HuH-7 (cell line): ENCODE measurements at regions not wholly inside any gene's neighbourhood (a gene's known extent, or its start where the extent isn't known, plus 50 kb on each side); places are given as distances from the start of the nearest gene placed in this dataset.

ENCODE experiments used
- DNase-seq: peaks from one replicate; pipeline ENCODE4 v3.0.0; 2011; ENCODE audit warnings: low spot score

DNA sequence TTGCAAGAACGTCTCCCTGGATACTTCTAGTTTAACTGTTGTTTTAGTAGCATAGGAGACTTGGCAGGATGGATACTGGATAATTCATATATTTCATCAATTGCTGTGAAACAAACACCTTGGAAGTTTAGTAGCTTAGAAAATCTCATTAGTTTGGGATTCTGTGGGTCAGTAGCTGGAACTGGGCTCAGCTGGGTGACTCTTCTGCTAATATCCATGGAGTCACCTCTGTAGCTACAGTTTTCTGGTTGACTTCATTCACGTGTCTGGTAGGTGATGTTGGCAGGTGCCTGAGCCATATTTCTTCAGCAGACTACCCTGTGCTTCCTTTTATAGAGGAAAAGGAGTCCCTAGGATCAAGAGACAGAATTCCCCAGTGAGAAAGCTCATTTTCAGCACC is 208.9 kb upstream of the PFKP start:
- DNase-seq, result no peak

DNA sequence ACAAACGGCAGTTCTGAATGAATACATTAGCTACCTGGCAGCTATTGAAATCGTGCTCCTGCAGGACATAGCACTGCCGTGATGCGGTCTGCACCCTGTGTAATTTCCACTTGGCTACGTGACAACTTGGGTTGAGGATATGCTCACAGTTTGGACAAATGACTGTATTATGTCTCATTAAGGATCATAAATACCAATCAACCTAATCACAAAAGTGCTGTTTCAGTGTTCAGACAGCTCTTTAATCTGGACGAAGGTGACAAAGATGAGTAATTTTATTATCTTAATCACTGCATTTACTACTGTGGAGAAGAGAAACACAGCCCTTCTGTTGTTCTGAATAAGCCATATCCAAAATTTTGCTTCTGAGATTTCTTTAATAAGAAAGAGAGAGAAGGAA is 210.8 kb upstream of the PFKP start:
- DNase-seq, result no peak

DNA sequence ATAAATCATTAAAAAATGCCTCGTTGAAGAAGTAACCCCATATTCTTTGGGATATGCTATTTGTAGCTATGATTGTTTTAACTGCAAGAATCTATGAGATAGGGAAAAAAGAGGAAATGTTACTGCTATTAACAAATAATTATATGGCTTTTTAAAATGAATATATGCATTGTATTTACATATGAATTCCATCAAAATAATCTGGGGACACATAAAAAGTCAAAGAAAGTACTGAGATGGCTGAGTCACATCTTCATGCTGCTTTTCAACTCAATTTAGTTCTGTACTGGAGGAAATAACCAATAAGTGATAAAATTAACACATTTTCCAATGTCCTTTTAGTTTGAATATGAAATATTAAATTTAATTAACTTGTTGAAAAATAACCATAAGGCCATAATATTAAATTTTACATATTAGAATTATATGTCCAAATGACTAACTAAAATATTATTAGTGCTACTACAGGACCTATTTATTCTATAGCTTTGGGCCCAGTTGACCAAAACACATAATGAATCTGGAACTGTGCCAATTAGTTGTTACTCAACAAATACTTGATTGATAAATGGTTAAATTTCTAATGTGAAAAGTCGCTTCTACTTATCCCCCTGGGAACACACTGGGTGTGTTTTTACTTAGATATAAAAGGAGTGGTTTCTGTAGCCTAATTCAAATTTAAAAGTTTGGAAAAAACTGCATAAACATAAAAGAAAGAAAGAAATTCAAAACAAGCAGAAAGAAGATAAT is 214.6 kb upstream of the PFKP start:
- no peak for DNase-seq

DNA sequence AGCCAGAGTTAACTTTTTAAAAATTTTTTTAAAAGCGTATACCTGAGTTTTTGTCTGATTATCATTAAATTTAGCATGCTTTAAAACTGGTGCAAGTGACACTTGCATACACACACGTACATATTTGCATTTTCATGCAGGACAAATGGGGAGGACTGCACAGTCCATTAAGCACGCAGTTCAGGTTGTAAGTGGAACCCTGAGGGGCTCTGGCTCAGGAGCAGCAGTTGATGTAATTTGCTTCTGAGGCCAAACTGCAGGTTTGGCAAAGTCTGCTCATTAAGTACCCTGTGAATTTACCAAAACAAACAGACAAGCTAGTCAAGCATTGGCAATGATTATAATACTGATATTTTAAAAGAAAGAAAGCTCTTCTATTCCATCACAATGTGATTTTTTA is 215.8 kb upstream of the PFKP start:
- DNase-seq, result no peak

DNA sequence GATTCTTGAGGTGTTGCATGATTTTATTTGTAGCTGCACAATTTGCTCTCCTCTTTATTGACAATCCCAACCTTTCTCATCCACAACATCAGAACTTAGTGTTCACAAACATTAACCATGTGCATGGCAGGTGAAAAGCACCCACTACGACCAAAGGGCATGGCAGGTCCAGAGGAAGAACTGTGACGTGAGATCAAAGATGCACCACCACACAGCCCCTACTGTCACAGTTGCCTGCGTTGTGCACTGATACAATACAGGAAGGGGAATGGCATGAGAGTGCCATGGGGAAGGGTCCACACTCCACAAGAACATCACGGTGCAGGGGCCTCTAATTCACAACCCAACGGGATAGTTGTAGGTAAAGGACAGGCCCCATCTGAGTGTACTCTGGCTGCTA is 217.1 kb upstream of the PFKP start:
- DNase-seq, result no peak

DNA sequence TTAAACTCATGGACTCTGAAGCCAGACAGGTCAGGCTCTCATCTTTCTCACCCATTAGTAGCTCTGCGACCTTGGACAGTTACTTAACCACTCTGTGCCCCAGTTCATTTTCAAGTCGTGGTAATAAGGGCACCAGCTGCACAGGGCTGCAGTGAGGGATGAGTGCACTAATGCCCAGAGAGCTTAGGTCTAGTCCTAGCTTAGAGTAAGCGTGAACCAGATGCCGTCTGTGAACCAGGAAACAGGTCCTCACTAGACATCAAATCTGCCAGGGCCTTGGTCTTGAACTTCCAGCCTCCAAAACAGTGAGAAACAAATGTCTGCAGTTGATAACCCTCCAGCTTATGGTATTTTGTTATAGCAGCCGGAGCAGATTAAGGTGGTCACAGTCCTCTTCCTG is 222.4 kb upstream of the PFKP start:
- DNase-seq, result no peak

DNA sequence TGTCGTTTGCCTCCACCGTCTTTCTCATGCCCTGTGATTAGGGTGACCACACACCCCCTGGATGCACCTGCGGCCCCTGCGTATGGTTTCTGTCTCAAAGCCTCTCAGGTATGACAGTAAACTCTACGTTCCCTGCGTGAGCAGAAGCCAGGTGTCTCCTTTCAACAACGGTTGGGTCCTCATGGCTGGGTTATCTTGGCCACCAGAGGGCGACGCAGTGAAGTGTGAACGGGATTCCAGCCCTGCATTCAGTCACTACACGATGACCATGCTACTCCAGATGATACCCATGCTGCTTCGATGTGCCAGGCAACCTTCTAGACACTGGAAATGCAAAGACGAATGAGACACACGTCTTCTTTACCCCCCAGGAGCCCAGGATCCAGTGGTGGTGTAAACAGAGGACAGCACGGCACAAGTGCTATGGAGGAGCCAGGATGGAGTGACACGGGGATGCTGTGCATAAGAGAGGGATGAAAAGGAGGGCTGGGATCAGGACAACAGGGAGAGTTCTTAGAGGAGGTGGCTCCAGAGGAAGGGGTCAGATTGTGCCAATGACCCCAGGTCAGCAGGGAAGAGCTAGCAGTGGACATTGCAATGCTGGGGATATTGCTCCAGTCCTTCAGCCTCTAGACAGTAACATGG is 228.1 kb upstream of the PFKP start:
- peak; percentile 72 for DNase-seq

DNA sequence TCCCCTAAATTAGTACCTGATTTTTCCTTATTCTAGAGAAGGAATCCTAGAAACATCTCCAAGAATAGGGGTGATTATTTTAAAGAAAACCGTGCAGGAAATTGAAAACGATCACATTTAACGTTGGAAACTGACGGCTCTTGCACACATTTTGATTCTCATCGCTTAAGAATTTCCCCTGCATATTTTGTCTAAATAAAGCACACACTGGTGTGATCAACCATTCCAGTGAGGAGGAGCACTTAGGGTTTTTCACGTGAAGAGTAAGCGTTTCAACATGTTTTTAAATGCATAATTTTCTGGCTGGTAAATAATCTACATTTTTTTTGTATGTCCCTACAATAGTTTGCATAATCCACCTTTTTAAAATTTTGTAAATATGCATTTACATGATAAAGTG is 229.7 kb upstream of the PFKP start:
- no peak for DNase-seq

DNA sequence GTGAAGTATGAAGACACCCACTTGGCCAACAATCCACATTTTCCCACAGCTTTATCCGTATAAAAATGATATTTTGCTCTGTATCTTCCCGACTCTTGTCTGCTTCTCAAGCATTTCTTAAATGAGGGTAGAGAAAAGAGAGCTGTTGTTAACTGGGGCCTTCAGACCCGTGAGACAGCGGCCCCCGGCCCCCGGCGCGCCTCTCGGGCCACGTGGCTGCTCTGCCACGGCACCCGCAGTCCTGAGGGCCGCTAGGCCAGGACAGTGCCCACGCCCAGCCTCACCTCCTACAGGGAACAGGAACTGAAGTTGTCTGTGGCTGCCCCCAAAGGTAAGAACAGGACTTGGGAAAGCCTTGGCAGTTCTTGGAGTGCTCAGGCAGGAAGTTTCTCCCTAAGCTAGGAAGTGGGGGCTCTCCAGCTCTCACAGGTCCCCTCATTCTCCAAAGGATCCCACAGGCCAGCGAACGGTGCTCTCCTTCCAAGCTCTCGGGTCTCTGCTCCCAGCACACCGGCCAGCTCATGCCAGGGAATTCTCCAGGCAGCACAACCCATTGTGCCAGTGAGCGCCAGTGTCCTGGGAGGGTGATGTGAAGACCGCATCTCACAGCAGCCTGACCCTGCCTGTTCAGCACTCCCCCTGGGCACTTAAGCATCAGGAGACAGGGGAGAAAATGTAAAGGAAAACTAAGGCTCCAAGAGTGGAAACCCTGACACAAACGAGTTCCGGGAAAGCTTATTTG is 230.3 kb upstream of the PFKP start:
- no peak for DNase-seq

DNA sequence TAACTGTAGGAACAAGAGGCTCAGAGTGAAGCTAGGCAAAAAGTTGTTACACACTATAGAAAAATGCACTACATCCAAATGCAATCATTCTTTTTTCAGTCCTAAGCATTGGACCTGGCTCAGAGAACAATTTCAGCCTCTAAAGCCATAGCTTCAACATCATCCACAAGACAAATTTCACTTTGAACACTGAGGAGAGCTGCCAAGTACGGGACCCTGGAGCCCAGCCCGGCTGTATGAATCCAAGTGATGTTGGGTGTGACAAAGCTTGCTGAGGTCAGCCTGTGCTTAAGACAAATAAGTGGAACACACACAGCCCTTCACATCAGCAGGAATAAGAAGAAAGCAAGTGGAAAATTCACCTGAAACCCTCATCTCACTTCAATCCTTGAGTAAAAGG is 233.1 kb upstream of the PFKP start:
- DNase-seq, result no peak

DNA sequence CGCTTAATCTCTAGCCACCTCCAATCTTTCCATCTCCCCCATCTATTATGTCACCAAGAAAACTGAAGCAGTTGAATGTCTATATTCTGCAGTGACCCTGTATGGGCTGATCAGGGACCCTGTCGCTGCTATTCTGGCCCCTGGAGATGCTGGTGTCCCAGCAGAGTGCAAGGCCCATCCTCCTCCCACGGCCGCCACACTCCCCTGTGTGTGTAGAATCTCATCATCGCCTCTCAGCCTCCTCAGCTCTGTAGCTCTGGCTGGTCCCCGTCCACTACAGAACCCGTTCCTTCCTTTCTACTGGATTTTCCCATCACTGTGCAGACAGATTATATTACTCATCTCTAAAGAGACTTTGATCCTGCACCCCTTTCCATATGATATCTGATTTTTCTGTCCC is 235.8 kb upstream of the PFKP start:
- DNase-seq, result no peak

DNA sequence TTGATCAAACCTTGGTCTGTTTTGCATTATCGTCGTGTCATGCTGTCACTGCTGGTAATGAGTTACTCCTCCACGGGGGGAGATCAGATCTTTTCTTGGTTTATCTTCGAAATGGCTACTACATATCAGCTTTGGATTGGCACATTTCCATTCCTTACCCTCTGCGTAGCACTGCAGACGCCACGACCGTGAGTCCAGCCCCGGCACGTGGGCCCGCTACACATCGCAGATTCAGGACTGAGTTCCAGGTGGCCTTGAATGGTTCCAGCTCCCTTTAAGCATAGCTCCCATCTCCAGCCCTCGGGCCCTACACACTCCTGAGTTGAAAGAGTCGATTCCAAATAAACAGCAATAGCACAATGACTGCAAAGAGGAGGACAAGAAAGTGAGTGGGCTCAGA is 238.6 kb upstream of the PFKP start:
- DNase-seq, result no peak

DNA sequence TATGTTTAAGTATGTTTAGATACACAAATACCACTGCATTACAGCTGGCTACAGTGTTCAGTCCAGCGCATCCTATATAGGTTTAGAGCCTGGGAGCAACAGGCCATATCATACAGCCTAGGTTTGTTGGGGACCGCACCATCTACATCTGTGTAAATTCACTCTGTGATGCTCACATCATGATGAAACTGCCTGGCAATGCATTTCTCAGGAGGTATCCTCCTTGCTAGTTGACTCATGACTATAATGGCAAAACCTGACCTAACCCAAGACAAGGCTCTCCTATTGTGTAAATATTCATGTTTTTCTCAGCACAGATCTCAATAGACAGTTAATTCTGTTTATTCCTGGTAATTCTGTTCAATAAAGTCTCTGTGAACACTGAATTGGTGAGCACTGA is 240.7 kb upstream of the PFKP start:
- no peak for DNase-seq

DNA sequence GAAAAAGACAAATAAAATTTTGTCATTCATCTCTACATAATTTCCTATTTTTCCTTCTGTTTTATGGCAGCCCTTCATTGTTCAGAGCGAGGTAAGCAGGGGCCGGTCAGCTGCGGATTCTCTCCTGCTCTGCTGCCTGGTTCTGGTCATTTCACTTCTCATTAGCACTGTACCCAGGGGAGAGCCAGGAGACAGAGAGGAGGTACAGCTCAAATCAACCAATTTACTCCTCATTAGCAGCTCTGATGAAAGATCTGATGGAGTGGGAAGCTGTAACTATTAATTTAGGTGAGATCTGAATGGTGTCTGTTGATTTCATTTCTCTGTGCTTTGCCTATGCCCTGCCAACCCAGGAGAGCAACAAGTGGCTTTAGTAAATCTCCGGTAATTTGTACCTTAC is 241.5 kb upstream of the PFKP start:
- DNase-seq, result no peak

DNA sequence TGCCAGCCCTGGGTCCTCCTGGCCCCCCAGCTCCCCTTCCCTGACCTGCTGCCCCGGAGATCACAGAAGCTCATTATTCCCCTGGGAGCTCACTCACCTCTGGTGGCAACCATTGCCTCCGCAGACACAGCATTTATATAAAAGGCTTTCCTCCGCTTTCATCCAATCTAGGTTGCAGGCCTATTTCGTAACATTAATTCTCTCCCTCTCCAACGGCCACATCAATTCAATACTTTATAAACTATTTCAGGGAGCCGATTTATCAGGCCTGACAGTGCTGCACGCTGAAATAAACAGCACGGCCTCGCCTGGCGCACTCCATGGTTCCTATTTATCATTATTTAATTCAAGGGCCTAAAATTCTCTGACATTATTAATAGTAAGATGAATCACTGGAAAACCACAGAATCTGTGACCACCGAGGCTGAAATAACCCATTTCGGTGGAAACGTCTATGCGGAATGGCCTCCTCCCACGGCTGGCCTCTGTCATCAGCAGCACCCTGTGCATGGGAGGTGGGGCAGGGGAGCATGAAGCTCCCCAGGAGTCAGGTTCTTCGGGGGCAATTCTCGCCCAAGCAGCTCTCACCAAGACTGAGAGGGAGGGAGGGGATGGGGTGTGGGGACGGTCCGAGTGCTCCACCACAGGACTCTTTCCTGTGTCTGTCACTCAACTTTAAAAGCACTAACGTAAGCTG is 249.3 kb upstream of the PFKP start:
- DNase-seq, result no peak

DNA sequence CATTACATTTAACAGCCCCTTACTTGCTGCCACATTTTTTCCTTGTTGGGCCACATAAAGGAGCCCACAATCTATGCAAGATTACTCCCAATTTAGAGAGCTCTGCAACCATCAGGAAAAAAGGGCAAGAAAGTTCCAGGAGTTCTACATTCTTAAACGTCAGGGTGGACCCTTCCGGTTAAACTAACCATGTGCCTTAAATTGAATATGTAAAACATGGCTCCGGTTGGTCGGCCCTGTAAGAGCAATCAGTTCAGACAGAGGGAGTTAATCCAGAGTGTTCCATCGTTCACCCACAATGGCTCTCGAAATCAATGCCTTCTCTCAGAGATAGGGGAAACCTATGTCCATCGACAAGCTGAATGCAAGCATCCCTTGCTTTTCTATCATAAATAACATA is 253.7 kb upstream of the PFKP start:
- DNase-seq, result no peak

DNA sequence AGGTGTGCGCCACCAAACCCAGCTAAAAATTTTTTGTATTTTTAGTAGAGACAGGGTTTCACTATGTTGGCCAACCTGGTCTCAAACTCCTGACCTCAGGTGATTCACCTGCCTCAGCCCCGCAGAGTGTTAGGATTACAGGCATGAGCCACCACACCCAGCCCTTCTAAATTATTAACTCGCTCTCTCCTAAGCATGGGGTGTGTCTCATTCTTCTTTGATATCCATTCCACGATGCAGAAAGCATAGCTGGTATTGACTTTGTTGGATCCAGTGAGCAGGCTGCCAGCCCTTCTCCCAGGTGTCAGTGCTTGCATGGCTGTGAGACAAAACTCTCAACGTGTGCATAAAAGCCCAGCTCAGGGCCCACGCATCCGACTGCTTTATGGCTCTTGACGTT is 254.1 kb upstream of the PFKP start:
- DNase-seq, result no peak

DNA sequence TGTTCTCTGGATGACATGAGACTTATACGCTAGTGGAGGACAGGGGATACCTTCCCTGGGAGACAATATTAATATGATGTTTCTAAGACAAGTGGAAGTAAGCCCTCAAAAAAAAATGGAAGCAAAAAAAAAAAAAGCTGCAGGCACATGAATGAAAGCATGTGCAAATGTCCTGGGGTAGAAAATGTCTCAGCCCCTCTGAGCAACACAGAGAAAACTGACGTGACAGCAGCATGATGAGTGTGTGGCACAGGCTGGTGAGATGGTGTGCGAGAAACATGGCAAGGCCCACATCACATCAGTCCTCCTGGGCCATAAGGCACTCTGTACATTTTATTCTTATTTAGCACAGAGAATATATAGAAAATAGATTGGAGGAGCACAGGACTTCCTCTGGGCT is 254.7 kb upstream of the PFKP start:
- no peak for DNase-seq

DNA sequence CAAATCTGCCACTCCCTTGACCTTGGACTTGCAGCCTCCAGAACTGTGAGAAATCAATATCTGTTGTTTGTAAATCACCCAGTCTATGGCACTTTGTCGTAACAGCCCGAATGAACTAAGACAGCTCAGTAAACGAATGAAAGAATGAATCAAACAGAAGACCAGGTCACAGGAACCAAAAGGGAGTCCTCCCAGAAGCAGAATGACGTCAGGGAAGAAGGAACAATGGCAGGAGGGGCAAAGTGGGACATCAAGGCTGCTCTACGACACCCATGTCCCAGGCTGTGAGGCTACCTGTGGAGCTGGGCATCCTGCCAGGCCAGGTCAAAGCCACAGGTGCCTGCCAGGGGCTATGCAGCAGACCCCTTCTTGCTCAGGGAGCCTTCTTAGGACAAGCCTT is 267.2 kb upstream of the PFKP start:
- DNase-seq, result no peak

DNA sequence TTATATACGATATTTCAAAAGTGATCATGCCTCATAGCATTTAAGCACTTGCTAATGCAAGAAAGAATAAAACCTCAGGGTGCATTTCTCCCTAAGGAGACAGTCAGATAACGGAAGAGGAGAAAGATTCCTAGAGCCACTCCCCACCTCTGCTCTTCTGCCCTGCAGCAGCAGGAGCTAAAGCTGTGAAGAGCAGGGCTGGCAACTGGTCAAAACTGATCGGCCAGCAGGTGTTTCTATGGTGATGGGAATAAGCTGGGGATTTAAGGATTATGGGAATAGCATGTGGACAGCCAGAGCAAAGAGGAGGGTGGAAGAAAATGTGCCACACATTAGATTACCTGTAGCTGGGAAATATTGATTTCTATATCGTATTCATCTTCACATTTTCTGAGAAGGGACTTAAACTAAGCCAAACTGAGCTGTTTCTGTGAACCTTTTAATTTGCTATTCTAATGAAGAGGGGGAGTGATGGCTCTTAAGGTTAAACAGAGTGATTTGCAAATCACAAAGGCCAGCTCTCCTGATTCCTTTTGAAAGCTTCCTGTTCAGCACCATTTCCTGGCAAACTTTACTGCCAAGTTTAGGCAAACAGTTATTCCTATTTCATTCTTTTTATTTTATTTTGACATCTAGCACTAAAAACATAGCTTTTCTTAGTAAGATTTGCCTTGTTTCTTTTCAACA is 268.9 kb upstream of the PFKP start:
- no peak for DNase-seq

DNA sequence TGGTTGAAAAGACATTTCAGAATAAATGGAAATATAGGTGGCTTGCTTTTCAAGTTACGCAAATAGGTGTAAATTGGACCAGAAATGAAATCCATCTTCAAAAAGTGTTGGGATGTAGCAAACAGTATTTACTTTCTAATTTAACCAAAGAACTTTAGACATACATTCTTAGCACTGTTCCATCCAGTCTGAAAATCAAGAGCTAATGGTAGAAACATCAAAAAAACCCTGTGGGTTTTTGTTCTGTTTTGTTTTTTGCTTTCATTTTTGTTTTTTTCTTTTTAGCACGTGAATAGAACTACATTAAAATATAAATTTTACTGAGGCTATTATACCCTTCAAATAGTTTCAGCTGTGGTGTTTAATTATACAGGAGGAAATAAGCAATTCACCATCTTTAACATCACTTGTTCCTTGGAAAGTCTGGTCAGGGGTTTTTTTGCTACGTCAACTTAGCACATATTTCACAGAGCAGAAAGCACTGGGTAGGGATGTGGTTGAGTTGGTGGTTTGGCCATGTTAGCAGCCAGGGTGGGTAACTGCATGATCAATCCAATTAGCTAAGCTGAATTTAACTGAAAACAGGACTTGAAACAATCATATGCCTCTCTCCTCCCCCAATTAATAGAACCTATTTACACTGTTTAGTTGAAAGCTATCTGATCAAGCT is 275.4 kb upstream of the PFKP start:
- no peak for DNase-seq
